Trophoblast cell (in vitro differentiated cells and primary cell): ENCODE measurements at regions not wholly inside any gene's neighbourhood (a gene's known extent, or its start where the extent isn't known, plus 50 kb on each side); places are given as distances from the start of the nearest gene placed in this dataset.

Experiments used
- DNase-seq, 2 donors: peaks; one replicate each; pipeline ENCODE4 v3.0.0-alpha.2; 2016
- H2AFZ ChIP-seq: 2 replicates; pipeline ENCODE4 v1.6.1; 2013; ENCODE audit warnings: low read length, moderate library complexity, mild to moderate bottlenecking; ENCODE audit not compliant: insufficient read depth, poor library complexity
- H2AK5ac ChIP-seq: 2 replicates; pipeline ENCODE4 v1.6.1; 2013; ENCODE audit warnings: mild to moderate bottlenecking, low read length
- H2BK120ac ChIP-seq: 2 replicates; pipeline ENCODE4 v1.6.1; 2013; ENCODE audit warnings: low read length, mild to moderate bottlenecking, moderate library complexity; ENCODE audit not compliant: insufficient read depth, poor library complexity
- H2BK12ac ChIP-seq: 2 replicates; pipeline ENCODE4 v1.6.1; 2013; ENCODE audit warnings: mild to moderate bottlenecking, low read length, moderate library complexity
- H2BK5ac ChIP-seq: 2 replicates; pipeline ENCODE4 v1.6.1; 2013; ENCODE audit warnings: low read length, low read depth, moderate library complexity, mild to moderate bottlenecking; ENCODE audit not compliant: poor library complexity
- H3K14ac ChIP-seq: 2 replicates; pipeline ENCODE4 v1.6.1; 2013; ENCODE audit warnings: mild to moderate bottlenecking, low read length
- H3K18ac ChIP-seq: 2 replicates; pipeline ENCODE4 v1.6.1; 2013; ENCODE audit warnings: mild to moderate bottlenecking, low read length
- H3K23ac ChIP-seq: 2 replicates; pipeline ENCODE4 v1.6.1; 2013; ENCODE audit warnings: low read length
- H3K27ac ChIP-seq: 2 replicates; pipeline ENCODE4 v1.5.1; 2013; ENCODE audit warnings: low read depth, mild to moderate bottlenecking, inconsistent platforms, low read length, moderate library complexity
- H3K27me3 ChIP-seq: 2 replicates; pipeline ENCODE4 v1.6.1; 2013; ENCODE audit warnings: inconsistent platforms, mild to moderate bottlenecking, low read length, moderate library complexity; ENCODE audit not compliant: insufficient read depth
- H3K36me3 ChIP-seq, 2 experiments: 1 replicate in 1 of 2; 2 replicates in 1 of 2; pipeline ENCODE4 v1.6.1; 2013; ENCODE audit warnings: low read length in 2 of 2, mild to moderate bottlenecking in 2 of 2, moderate library complexity in 1 of 2; ENCODE audit not compliant: insufficient read depth in 2 of 2, control insufficient read depth in 1 of 2
- H3K4ac ChIP-seq: 2 replicates; pipeline ENCODE4 v1.6.1; 2013; ENCODE audit warnings: low read depth, mild to moderate bottlenecking, low read length, moderate library complexity
- H3K4me1 ChIP-seq, 2 experiments: 1 replicate in 1 of 2; 2 replicates in 1 of 2; pipeline ENCODE4 v1.6.1; 2013; ENCODE audit warnings: low read length in 2 of 2, mild to moderate bottlenecking in 2 of 2, moderate library complexity in 1 of 2; ENCODE audit not compliant: insufficient read depth in 2 of 2, control insufficient read depth in 1 of 2
- H3K4me2 ChIP-seq: 2 replicates; pipeline ENCODE4 v1.6.1; 2013; ENCODE audit warnings: inconsistent platforms, mild to moderate bottlenecking, low read length, moderate library complexity
- H3K4me3 ChIP-seq: 2 replicates; pipeline ENCODE4 v1.5.1; 2013; ENCODE audit warnings: mild to moderate bottlenecking, low read depth, low read length, inconsistent platforms
- H3K79me1 ChIP-seq: one replicate; pipeline ENCODE4 v1.6.1; 2013; ENCODE audit warnings: low read length
- H3K79me2 ChIP-seq: 2 replicates; pipeline ENCODE4 v1.6.1; 2013; ENCODE audit warnings: low read length, mild to moderate bottlenecking; ENCODE audit not compliant: control insufficient read depth, insufficient read depth, poor library complexity
- H3K9ac ChIP-seq: 2 replicates; pipeline ENCODE4 v1.6.1; 2013; ENCODE audit warnings: mild to moderate bottlenecking, low read length
- H3K9me3 ChIP-seq: 2 replicates; pipeline ENCODE4 v1.6.1; 2013; ENCODE audit warnings: low read depth, mild to moderate bottlenecking, control low read depth, inconsistent platforms, low read length; ENCODE audit not compliant: insufficient read depth
- H4K12ac ChIP-seq: 2 replicates; pipeline ENCODE4 v1.6.1; 2013; ENCODE audit warnings: low read depth, mild to moderate bottlenecking, low read length, moderate library complexity
- H4K8ac ChIP-seq: 2 replicates; pipeline ENCODE4 v1.6.1; 2013; ENCODE audit warnings: low read depth, mild to moderate bottlenecking, low read length, moderate library complexity
- H4K91ac ChIP-seq: one replicate; pipeline ENCODE4 v1.6.1; 2013; ENCODE audit warnings: low read depth, mild to moderate bottlenecking, low read length, moderate library complexity
- WGBS: extraction: QIAGEN DNeasy Blood & Tissue Kit; methylation state at CpG from one replicate; pipeline ENCODE4 v1.1.7; 2013; ENCODE audit warnings: missing lambda C conversion rate; ENCODE audit not compliant: insufficient read length, insufficient coverage; ENCODE audit errors: extremely low coverage; 5-methylcytosine and 5-hydroxymethylcytosine counted together

DNA sequence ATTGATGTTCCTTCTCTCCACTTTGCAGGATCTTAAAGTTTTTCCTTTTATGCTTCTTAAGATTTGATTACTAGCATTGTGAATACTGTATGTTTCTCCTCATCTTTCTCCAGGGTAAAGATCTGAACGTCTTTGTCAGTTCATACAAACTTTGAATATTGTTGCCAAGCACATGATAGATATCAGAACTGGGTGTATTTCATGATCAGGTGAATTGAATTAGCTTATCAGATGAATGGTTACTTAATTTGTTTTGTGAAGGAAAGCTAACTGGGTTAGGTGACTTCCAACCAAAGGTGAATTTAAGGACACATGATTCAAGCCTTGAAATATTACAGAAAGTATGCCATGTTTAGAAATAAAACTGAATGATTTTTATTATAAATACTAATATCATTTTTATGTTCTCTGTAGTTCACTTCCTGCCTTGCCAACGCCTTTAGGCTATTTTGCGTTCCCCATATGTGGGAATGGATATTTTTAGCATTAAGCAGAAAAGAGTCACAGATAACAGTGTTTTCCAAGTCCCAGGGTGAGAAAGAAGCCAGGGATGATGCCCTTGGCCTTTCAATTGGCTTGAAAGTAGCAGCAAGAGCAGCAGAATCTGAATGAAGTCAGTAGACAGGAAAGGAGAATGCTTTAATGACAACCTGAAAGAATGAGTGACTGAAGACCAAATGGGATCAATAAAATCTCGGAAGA lies 752.1 kb downstream of the NCAM2 start:
- Histone ChIP-seq H3K36me3 (no peaks in the 10 kb centered on the region), H2BK5ac (no peak overlapping the region), H2AK5ac (no peak overlapping the region), H2BK12ac (no peak overlapping the region), H3K4me2 (no peak overlapping the region), H3K4ac (no peak overlapping the region), H3K14ac (no peak overlapping the region), H3K4me3 (no peak overlapping the region), H4K91ac (no peak overlapping the region), H3K27ac (no peak overlapping the region), H3K27me3 (no peaks in the 10 kb centered on the region), H3K79me1 (no peaks in the 10 kb centered on the region), H2BK120ac (no peak overlapping the region), H3K23ac (no peak overlapping the region), H3K4me1 (no peaks in the 10 kb centered on the region), H3K9ac (no peak overlapping the region), H2AFZ (no peak overlapping the region), H3K79me2 (no peaks in the 10 kb centered on the region), H4K8ac (no peak overlapping the region), H4K12ac (no peak overlapping the region), H3K9me3 (no peaks in the 10 kb centered on the region), H3K18ac (no peak overlapping the region)
- WGBS, result no CpG with 5 or more reads among the region's 4 CpGs
- no peak for DNase-seq

- Histone ChIP-seq H2AK5ac (no peak overlapping the region), H3K14ac (no peak overlapping the region)
- WGBS, result no CpG with 5 or more reads among the region's 1 CpG
Observed at GRCh38 chr21:21751286-21751685, 753.1 kb downstream of the NCAM2 start.

GRCh38 chr21:21762855-21763254 lies 764.6 kb downstream of the NCAM2 start:
- H3K4me3 ChIP-seq, result no peak overlapping the region
- H3K9ac ChIP-seq, result no peak overlapping the region
- no peaks in the 10 kb centered on the region for H3K79me1 ChIP-seq
- H3K4me2 ChIP-seq, result no peak overlapping the region
- H4K91ac ChIP-seq, result no peak overlapping the region
- H3K23ac ChIP-seq, result no peak overlapping the region
- H2AFZ ChIP-seq, result no peak overlapping the region
- no peak overlapping the region for H3K4ac ChIP-seq
- no peaks in the 10 kb centered on the region for H3K9me3 ChIP-seq
- no peak overlapping the region for H3K14ac ChIP-seq
- no peak overlapping the region for H4K12ac ChIP-seq
- H3K18ac ChIP-seq, result no peak overlapping the region
- no peak overlapping the region for H2BK120ac ChIP-seq
- no peak overlapping the region for H2BK5ac ChIP-seq
- no peak overlapping the region for H3K27ac ChIP-seq
- DNase-seq, result no peak
- no CpG with 5 or more reads among the region's 1 CpG for WGBS
- no peak overlapping the region for H2AK5ac ChIP-seq
- no peaks in the 10 kb centered on the region for H3K27me3 ChIP-seq
- H3K79me2 ChIP-seq, result no peaks in the 10 kb centered on the region
- H2BK12ac ChIP-seq, result no peak overlapping the region
- H3K4me1 ChIP-seq, result no peaks in the 10 kb centered on the region
- H4K8ac ChIP-seq, result no peak overlapping the region
- no peaks in the 10 kb centered on the region for H3K36me3 ChIP-seq

More at GRCh38 chr21:21751286-21751685, 753.1 kb downstream of the NCAM2 start:
- Histone ChIP-seq H3K79me2 (no peaks in the 10 kb centered on the region), H3K4me2 (no peak overlapping the region), H3K4me3 (no peak overlapping the region), H3K4ac (no peak overlapping the region), H3K27ac (no peak overlapping the region), H3K18ac (no peak overlapping the region), H3K9me3 (no peaks in the 10 kb centered on the region), H4K8ac (no peak overlapping the region), H3K9ac (no peak overlapping the region), H3K23ac (no peak overlapping the region), H3K4me1 (no peaks in the 10 kb centered on the region), H4K91ac (no peak overlapping the region), H2BK120ac (no peak overlapping the region), H3K27me3 (no peaks in the 10 kb centered on the region), H2BK5ac (no peak overlapping the region), H4K12ac (no peak overlapping the region), H2BK12ac (no peak overlapping the region), H3K79me1 (no peaks in the 10 kb centered on the region), H2AFZ (no peak overlapping the region), H3K36me3 (no peaks in the 10 kb centered on the region)
- DNase-seq, result no peak

- no peak overlapping the region for H3K23ac ChIP-seq
- no peak overlapping the region for H3K14ac ChIP-seq
- H3K18ac ChIP-seq, result no peak overlapping the region
- no peaks in the 10 kb centered on the region for H3K36me3 ChIP-seq
- H3K9me3 ChIP-seq, result no peaks in the 10 kb centered on the region
- H2BK120ac ChIP-seq, result no peak overlapping the region
- H3K27me3 ChIP-seq, result no peaks in the 10 kb centered on the region
- no peak overlapping the region for H4K8ac ChIP-seq
- no peak overlapping the region for H2BK5ac ChIP-seq
- H2BK12ac ChIP-seq, result no peak overlapping the region
- DNase-seq, result no peak
- H4K91ac ChIP-seq, result no peak overlapping the region
- H3K9ac ChIP-seq, result no peak overlapping the region
- no peak overlapping the region for H3K4me2 ChIP-seq
- H3K79me2 ChIP-seq, result no peaks in the 10 kb centered on the region
- no peak overlapping the region for H2AK5ac ChIP-seq
- no CpG with 5 or more reads among the region's 2 CpGs for WGBS
- H3K4me3 ChIP-seq, result no peak overlapping the region
- no peaks in the 10 kb centered on the region for H3K4me1 ChIP-seq
- H3K27ac ChIP-seq, result no peak overlapping the region
- no peak overlapping the region for H4K12ac ChIP-seq
- H2AFZ ChIP-seq, result no peak overlapping the region
- no peaks in the 10 kb centered on the region for H3K79me1 ChIP-seq
- H3K4ac ChIP-seq, result no peak overlapping the region
Observed at GRCh38 chr21:21764281-21764680, 766.1 kb downstream of the NCAM2 start.
